Endothelial cell of umbilical vein (primary cell): ENCODE measurements at regions not wholly inside any gene's neighbourhood (a gene's known extent, or its start where the extent isn't known, plus 50 kb on each side); places are given as distances from the start of the nearest gene placed in this dataset.

ENCODE experiments used
- BruUV-seq: library from RNA; stranded (reverse); fragments of 400-500 nt; replicated peaks from 2 replicates; lab custom pipeline; 2021; lab: Mats Ljungman, UMichigan
- CTCF ChIA-PET: fragments of 300-600, 350-600 bp; sonication (Branson Sonifier 250); formaldehyde crosslinking; loops from one replicate; lab custom pipeline; 2021; ENCODE audit warnings: antibody characterized with exemption, inconsistent platforms; lab: Charles Lee
- POLR2A ChIA-PET: fragments of 300-600, 350-600 bp; sonication (Branson Sonifier 250); formaldehyde crosslinking; loops from one replicate; lab custom pipeline; 2021; ENCODE audit warnings: antibody characterized with exemption, inconsistent platforms; lab: Charles Lee
- DNase-seq: peaks from one replicate; pipeline ENCODE4 v3.0.0-alpha.2; 2011; ENCODE audit warnings: low read depth, low spot score
- FAIRE-seq: peaks from 2 replicates; lab custom pipeline; 2011; peaks lifted over from hg19 to GRCh38; lab: Jason Lieb, UNC
- H2AFZ ChIP-seq: 2 replicates; pipeline ENCODE4 v1.6.0; 2012; ENCODE audit warnings: low read depth, low read length, control low read depth, inconsistent platforms
- H3K27ac ChIP-seq: 2 replicates; pipeline ENCODE4 v1.5.1; 2011; ENCODE audit warnings: low read depth, mild to moderate bottlenecking, control low read depth, low read length, moderate library complexity; ENCODE audit not compliant: insufficient read depth
- H3K27me3 ChIP-seq, 2 experiments: 2 replicates each; pipeline versions ENCODE4 v1.6.0 to v1.6.1; 2011; ENCODE audit warnings: low read length in 2 of 2, mixed read lengths in 1 of 2; ENCODE audit not compliant: control insufficient read depth in 2 of 2, insufficient read depth in 2 of 2
- H3K36me3 ChIP-seq, 2 experiments: 2 replicates in 1 of 2; 3 replicates in 1 of 2; pipeline ENCODE4 v1.5.1; 2011; ENCODE audit warnings: low read length in 2 of 2, mild to moderate bottlenecking in 1 of 2, moderate library complexity in 1 of 2; ENCODE audit not compliant: control insufficient read depth in 2 of 2, insufficient read depth in 2 of 2; ENCODE audit errors: extremely low read depth in 1 of 2
- H3K4me1 ChIP-seq: 3 replicates; pipeline ENCODE4 v1.5.1; 2011; ENCODE audit warnings: mild to moderate bottlenecking, low read length; ENCODE audit not compliant: control insufficient read depth, insufficient read depth; ENCODE audit errors: extremely low read depth
- H3K4me2 ChIP-seq: 2 replicates; pipeline ENCODE4 v1.6.1; 2011; ENCODE audit warnings: low read length, control low read depth, mixed read lengths; ENCODE audit not compliant: insufficient read depth
- H3K4me3 ChIP-seq, 3 experiments: fragments of 200-600 bp in 1 of 3; sonication (generic), shearing (Covaris generic) in 1 of 3; replicated peaks in 1 of 3; 2 replicates each; pipeline ENCODE4 v1.5.1; 2011 to 2016; ENCODE audit warnings: control low read depth in 3 of 3, low read length in 3 of 3, mild to moderate bottlenecking in 2 of 3, inconsistent platforms in 1 of 3, low read depth in 1 of 3, moderate library complexity in 1 of 3; ENCODE audit not compliant: insufficient read depth in 1 of 3
- H3K79me2 ChIP-seq: 2 replicates; pipeline ENCODE4 v1.6.0; 2012; ENCODE audit warnings: low read length, inconsistent platforms; ENCODE audit not compliant: control insufficient read depth, insufficient read depth
- H3K9ac ChIP-seq: replicated peaks from 2 replicates; pipeline ENCODE3; 2011; ENCODE audit warnings: low read length, control low read depth; ENCODE audit not compliant: insufficient read depth; ENCODE audit errors: extremely low read depth
- H3K9me1 ChIP-seq: replicated peaks from 3 replicates; pipeline ENCODE4 v1.6.0; 2011; ENCODE audit warnings: mild to moderate bottlenecking, low read length; ENCODE audit not compliant: control insufficient read depth, insufficient read depth; ENCODE audit errors: extremely low read depth
- H3K9me3 ChIP-seq: replicated peaks from 2 replicates; pipeline ENCODE4 v1.5.1; 2012; ENCODE audit warnings: low read length, inconsistent platforms; ENCODE audit not compliant: control insufficient read depth, insufficient read depth
- H4K20me1 ChIP-seq: replicated peaks from 2 replicates; pipeline ENCODE3; 2011; ENCODE audit warnings: mild to moderate bottlenecking, low read length; ENCODE audit not compliant: control insufficient read depth, insufficient read depth; ENCODE audit errors: extremely low read depth
- EZH2 ChIP-seq: IDR thresholded peaks from 2 replicates; pipeline ENCODE4 v1.6.1; 2012; ENCODE audit warnings: borderline replicate concordance, low read depth, mild to moderate bottlenecking, moderate library complexity, low read length, inconsistent platforms; ENCODE audit not compliant: severe bottlenecking
- FOS ChIP-seq: IDR thresholded peaks from 2 replicates; pipeline ENCODE4 v1.6.1; 2011; ENCODE audit warnings: mild to moderate bottlenecking, low read length, moderate library complexity, borderline replicate concordance; ENCODE audit not compliant: insufficient read depth
- GATA2 ChIP-seq: IDR thresholded peaks from 2 replicates; pipeline ENCODE4 v1.7.0; 2011; ENCODE audit warnings: low read depth, mild to moderate bottlenecking, moderate library complexity, mixed read lengths, low read length; ENCODE audit not compliant: insufficient read length, insufficient read depth
- JUN ChIP-seq: IDR thresholded peaks from 2 replicates; pipeline ENCODE4 v1.6.1; 2011; ENCODE audit warnings: borderline replicate concordance, low read depth; ENCODE audit not compliant: insufficient read length, insufficient read depth
- MYC ChIP-seq: IDR thresholded peaks from one replicate; pipeline ENCODE4 v1.6.1; 2011; ENCODE audit warnings: mild to moderate bottlenecking, low read depth, low read length
- POLR2A ChIP-seq: IDR thresholded peaks from 2 replicates; pipeline ENCODE4 v1.6.1; 2012; ENCODE audit warnings: low read depth, mild to moderate bottlenecking, control low read depth, low read length
- POLR2AphosphoS5 ChIP-seq: IDR thresholded peaks from 2 replicates; pipeline ENCODE4 v1.6.1; 2012; ENCODE audit warnings: low read depth, mild to moderate bottlenecking, control low read depth, low read length, moderate library complexity; ENCODE audit not compliant: insufficient read depth
- dilution Hi-C: fragments of 300-500 bp; cut with MboI; formaldehyde crosslinking; loops from one replicate; pipeline ENCODE4 v1.15.0; 2019; ENCODE audit warnings: low sequenced_read_pairs; ENCODE audit not compliant: extremely low pct_ligation_motif_present
- intact Hi-C: fragments of 100-400 bp; cut with micrococcal nuclease; formaldehyde crosslinking; loops from one replicate; pipeline ENCODE4 v1.10.0; 2022
- TF ChIP-seq, protein P1 (sequence below), 2 donors: IDR thresholded peaks; 1 replicate in 1 of 2; 2 replicates in 1 of 2; pipeline ENCODE4 v1.5.1; 2011; ENCODE audit warnings: low read length in 2 of 2, mild to moderate bottlenecking in 2 of 2, moderate library complexity in 2 of 2, control low read depth in 1 of 2, inconsistent platforms in 1 of 2, low read depth in 1 of 2; ENCODE audit not compliant: insufficient read depth in 1 of 2; ENCODE audit errors: extremely low read depth in 1 of 2
- TF ChIP-seq, protein P2 (sequence below): IDR thresholded peaks from 2 replicates; pipeline ENCODE4 v1.6.1; 2011; ENCODE audit not compliant: insufficient read depth, insufficient read length

DNA sequence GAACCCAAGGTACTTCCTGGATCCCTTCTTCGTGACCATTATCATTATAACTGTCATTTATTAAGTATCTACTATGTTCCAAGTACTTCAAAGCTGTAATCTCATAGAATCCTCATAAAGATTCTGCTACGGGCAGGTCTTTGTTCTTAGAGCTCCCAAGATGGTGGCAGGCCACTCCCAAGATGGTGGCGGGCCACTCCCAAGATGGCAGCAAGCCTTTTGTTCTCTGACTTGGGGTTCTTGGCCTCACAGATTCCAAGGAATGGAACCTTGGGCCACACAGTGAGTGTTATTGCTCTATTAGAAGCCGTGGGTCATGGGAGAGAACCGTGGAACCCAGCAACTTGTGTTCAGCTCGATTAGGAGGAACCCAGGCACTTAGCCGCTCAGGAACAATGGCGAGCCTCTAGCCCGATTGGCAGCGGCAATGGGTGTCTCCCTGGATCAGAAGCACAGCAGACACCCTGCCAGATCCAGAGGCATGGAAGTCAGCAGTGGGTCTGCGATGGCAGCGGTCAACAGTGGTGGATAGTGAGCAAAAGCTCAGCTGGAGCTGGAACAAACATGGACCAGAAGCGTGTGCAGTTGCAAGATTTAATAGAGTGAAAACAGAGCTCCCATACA is 193.7 kb upstream of the BTG1 start:
- Histone ChIP-seq H3K36me3 (no peaks in the 10 kb centered on the region), H3K9me1 (no peaks in the 10 kb centered on the region), H3K27ac (no peak overlapping the region), H3K9me3 (no peaks in the 10 kb centered on the region), H3K4me2 (no peak overlapping the region), H3K4me3 (no peak overlapping the region), H3K4me1 (peaks cover 9% of the 10 kb centered on the region), H3K27me3 (no peaks in the 10 kb centered on the region), H3K9ac (no peak overlapping the region), H4K20me1 (no peaks in the 10 kb centered on the region), H3K79me2 (no peaks in the 10 kb centered on the region), H2AFZ (no peak overlapping the region)
- DNase-seq (no peak), FAIRE-seq (no peak)
- ChIA-PET CTCF (no interaction called here), POLR2A (no interaction called here)
- intact Hi-C loops = no loop called here
- dilution Hi-C loops = no loop called here
- no peak for TF ChIP-seq POLR2AphosphoS5
- no peak for TF ChIP-seq MYC
- no peak for TF ChIP-seq POLR2A
- TF ChIP-seq, protein P1, sequence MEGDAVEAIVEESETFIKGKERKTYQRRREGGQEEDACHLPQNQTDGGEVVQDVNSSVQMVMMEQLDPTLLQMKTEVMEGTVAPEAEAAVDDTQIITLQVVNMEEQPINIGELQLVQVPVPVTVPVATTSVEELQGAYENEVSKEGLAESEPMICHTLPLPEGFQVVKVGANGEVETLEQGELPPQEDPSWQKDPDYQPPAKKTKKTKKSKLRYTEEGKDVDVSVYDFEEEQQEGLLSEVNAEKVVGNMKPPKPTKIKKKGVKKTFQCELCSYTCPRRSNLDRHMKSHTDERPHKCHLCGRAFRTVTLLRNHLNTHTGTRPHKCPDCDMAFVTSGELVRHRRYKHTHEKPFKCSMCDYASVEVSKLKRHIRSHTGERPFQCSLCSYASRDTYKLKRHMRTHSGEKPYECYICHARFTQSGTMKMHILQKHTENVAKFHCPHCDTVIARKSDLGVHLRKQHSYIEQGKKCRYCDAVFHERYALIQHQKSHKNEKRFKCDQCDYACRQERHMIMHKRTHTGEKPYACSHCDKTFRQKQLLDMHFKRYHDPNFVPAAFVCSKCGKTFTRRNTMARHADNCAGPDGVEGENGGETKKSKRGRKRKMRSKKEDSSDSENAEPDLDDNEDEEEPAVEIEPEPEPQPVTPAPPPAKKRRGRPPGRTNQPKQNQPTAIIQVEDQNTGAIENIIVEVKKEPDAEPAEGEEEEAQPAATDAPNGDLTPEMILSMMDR (IDR thresholded peaks at IDR 0.05; ENCODE audit: extremely low read depth in 1 of 2, insufficient read depth in 1 of 2, low read depth in 1 of 2, low read length in 2 of 2) = no peak
- no peak for TF ChIP-seq FOS
- no peak for TF ChIP-seq GATA2
- no peak for TF ChIP-seq EZH2
- TF ChIP-seq JUN = no peak
- TF ChIP-seq, protein P2, sequence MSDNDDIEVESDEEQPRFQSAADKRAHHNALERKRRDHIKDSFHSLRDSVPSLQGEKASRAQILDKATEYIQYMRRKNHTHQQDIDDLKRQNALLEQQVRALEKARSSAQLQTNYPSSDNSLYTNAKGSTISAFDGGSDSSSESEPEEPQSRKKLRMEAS = no peak
- BruUV-seq = no TSS peak
